NCI-H82 (cell line): ENCODE measurements at regions not wholly inside any gene's neighbourhood (a gene's known extent, or its start where the extent isn't known, plus 50 kb on each side); places are given as distances from the start of the nearest gene placed in this dataset.
"Not testable (repeated sequence)": the region's sequence is repeated elsewhere in the genome, so short reads cannot be mapped to it uniquely, and the experiment has no call there.

Experiments used
- DNase-seq: peaks from one replicate; lab custom pipeline; 2025; lab: John Stamatoyannopoulos, UW

DNA sequence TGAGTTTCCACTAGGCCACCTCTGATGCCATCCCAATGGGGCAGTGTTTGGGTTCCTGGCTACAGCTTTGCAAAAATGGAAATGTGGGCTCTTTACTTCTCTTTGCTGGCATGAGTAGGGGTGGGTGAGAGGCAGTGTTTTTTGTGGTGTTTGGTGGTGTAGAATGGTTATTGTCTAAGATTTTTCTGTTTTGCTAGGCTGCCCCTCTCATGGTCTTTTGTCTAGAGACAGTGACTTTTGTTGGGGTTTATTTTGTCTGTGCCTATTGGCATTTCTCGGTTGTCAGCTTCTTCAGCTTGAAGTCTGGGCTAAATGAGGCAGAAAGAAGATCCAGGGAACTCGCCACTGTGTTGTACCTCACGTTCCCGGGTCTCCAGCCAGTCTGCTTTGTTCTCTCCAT is 112.1 kb downstream of the CENPF start:
- DNase-seq = no peak

DNA sequence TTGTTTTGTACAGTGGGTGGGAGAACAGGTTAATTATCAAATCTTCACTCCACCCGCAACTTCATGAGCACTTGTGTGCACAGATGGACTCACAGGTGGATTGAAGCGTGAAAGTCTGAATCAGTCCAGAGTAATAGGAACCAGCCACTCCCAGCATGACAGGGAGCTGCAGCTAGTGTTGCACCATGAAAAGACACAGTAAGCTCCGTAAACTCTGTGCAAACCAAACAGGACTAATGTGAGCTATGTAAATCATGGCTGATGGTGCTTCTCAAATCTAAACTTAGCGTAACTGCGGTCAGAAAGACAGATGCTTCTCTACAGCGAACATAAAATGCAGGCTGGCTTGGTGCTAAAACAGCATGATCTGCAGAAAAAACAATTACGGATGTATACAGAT is 114.4 kb downstream of the CENPF start:
- no peak for DNase-seq

DNA sequence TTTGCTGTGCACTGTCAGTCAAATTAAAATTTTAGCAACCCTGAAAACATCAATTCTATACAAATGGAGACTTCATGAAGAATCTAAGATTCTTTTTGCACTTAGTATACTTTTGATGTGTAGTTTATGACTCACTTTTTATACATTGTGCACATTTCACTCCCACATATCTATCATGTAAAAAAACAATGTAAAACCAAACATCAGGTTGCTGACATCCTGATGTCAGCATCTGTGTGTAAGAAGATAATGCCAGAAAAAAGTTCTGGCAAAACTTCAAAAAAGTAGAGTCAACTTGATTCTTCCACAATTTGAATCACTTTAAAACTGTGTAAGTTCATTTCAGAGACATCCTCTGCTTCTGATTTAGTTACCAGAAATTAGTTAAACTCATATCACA is 115.7 kb downstream of the CENPF start:
- no peak for DNase-seq

DNA sequence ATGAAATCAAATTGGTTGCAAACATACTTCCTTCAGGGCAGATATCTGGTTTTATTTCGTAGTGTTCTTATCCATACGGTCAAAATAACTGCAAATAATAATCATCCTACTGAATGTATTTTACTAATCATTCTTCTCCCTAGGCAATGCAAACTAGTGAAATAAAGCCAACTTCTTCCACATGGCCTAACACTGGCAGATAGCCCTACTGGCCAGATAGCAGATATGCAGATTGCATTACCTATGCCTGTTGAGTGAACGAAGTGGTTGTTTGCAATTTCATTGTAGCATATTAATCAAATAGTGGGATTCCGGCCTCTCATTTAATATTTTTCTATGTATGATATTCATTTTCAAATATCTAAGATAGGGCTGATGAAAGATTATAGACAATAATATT is 116.2 kb downstream of the CENPF start:
- DNase-seq = peak; percentile 15

DNA sequence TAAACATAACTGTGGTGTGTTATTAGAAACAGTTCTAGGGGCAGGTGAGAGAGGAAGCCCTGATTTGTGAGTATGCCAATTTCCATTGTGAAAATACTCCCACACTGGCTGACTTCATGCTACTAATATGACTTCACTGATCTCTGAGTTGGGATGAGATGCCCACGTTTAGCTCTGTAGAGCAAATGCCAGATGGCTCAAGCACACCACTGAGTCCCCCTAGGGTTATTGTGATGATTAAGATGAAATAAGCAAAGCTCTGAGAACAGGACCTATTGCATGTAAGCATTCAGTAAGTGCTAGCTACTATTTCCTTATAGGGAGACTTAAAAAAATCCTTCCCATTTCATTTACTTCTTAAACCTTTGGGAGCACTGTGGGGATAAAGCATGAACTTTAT is 117.6 kb downstream of the CENPF start:
- peak; percentile 17 for DNase-seq

DNA sequence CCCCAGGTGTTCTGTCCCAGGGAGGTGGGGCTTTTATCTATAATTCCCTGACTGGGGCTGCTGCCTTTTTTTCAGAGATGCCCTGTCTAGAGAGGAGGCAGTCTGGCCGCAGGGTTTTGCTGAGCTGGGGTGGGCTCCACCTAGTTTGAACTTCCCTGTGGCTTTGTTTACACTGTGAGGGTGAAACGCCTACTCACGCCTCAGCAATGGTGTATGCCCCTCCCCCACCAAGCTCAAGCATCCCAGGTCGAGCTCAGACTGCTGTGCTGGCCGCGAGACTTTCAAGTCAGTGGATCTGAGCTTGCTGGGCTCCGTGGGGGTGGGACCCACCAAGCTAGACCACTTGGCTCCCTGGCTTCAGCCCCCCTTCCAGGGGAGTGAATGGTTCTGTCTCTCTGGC is 124.3 kb downstream of the CENPF start:
- no peak for DNase-seq

DNA sequence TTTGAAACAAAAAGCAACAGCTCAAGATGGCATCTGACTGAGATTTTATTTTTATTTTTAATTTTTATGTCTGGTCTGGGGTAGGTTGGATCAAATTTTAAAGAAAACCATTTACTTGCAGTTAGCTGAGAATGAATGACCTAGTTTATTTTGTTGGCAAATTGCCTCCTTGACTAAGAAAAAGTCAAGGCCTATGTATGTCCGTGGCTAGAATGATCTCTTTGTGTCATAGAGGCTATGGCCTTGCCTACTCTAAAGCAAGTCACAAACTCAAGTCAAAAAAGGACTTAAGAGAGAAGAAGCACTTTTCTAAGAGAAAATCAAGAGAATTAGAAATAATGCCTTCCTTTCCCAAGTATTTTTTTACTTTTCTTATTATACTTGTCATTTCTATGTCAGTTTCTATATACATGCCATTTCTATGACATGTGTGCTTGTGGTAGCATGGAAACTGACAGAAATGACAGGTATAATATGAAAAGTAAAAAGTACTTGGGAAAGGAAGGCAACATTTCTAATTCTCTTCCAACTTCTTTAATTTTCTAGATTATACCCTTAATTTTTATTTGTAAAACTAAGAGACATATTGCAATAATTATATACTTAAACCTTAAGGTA is 136.7 kb downstream of the CENPF start:
- no peak for DNase-seq

DNA sequence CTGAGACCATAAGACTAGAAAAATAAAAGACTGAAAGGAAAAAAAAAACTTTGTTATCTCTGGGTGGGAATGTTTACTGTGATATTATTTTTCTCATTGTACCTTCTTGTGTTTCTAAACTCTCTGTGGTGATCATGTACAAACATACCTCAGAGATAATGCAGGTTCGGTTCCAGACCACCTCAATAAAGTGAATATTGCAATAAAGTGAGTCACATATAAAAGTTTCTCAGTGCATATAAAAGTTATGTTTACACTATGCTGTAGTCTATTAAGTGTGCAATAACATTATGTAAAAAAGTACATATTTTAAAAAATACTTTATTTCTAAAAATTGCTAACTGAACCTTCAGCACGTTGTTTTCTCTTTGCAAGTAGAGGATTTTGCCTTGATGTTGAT is 137.5 kb downstream of the CENPF start:
- DNase-seq = no peak

DNA sequence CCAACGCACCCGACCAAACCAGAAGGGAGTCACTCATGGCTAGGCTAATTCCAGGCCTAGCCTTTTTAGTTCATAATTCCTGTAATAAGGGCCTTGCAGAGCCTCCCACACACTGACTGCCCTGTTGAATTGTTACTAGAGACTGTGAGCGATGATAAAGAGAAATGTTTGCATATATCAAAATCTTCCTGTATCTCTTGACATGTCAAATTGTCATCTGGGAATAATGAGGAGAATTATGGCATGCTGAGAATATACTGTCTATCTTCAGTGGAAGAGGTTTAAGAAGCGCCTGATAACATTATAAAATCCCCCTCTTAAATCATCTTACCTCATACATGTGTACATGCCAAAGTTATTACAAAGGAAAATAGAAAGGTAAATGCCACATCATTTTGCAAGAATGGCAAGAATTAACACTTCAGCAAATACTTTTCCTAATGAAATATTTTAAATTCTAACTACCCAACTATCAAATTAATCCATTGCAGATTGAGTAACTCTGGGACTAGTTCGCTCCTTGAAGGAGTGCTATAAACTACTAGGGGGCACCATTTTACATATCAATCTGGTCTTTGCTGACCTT is 144.1 kb downstream of the CENPF start:
- DNase-seq = no peak

DNA sequence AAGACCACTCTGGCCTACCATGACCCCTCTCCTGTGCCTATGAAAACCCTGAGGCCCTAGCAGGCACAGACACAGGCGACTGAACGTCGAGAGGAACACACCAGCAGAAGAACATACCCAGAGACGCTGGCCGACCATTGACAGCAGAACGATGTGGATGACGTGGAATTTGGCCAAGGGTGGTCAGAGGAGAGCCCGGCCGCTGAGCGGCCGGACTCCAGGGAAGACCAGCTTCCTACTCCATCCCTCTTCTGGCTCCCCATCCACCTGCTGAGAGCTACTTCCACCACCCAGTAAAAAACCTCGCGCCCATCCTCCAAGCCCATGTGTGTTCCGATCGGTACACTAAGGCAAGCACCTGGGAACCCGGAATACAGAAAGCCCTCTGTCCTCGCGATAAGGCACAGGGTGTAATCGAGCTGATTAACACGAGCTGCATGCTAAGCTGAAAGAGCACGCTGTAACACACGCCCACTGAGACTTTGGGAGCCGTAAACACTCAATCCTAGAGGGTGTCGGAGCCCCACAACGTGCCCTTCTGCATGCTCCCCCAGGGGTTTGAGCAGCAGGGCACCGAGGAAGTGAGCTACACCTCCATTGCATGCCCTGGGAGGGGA is 150.3 kb downstream of the CENPF start:
- no peak for DNase-seq

DNA sequence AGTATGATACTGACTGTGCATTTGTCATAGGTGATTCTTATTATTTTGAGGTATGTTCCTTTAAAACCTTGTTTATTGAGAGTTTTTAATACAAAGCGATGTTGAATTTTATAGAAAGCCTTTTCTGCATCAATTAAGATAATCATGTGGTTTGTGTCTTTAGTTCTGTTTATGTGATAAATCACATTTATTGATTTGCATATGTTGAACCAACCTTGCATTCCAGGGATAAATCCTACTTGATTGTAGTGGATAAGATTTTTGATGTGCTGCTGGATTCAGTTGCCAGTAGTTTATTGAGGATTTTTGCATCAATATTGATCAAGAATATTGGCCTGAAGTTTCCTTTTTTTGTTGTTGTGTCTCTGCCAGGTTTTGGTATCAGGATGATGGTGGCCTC is 158.0 kb downstream of the CENPF start:
- DNase-seq = no peak

DNA sequence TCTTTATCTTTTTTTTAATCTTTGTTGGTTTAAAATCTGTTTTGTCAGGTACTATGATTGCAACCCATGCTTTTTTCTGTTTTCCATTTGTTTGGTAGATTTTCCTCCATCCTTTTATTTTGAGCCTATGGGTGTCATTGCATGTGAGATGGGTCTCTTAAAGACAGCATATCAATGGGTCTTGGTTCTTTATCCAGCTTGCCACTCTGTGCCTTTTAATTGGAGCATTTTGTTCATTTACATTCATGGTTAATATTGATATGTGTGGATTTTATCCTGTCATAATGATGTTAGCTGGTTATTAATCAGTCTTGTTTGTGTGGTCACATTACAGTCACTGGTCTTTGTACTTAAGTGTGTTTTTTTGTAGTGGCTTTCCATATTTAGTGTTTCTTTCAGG is 159.9 kb downstream of the CENPF start:
- DNase-seq = no peak

DNA sequence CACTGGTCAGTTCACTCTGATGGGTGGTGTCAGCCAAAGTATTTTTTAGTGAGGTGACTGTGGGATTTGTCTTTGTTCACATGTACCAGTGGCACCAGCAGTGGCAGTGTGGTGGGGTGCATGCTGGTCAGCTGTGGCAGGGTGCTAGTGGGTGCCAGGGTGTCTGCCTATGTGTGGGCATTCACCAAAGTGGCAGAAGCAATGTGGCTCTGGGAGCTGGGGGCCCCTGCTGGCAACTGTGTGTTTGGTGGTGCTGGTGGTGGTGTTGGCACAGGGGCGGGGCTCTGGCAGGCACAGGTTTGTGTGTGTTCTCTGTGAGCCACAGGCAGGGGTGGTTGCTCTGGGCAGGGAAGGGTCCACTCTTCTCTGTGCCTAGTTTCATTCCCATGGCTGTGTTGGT is 161.5 kb downstream of the CENPF start:
- DNase-seq = no peak

DNA sequence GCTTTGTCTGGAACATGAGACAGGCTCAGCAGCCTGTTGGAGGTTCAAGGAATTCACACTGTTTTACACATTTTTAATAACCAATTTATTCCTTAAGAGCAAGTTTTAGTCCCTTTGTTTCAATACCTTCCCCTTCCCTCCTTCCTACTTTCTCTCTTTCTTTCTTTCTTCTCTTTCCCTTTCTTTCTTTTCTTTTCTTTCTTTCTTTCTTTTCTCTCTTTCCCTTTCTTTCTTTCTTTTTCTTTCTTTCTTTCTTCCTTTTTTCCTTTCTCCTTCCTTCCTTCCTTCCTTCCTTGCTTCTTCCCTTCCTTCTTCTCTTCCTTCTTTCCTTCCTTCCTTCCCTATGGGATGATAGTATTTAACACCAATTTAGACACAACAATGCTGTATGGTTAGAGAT is 164.2 kb downstream of the CENPF start:
- no peak for DNase-seq

DNA sequence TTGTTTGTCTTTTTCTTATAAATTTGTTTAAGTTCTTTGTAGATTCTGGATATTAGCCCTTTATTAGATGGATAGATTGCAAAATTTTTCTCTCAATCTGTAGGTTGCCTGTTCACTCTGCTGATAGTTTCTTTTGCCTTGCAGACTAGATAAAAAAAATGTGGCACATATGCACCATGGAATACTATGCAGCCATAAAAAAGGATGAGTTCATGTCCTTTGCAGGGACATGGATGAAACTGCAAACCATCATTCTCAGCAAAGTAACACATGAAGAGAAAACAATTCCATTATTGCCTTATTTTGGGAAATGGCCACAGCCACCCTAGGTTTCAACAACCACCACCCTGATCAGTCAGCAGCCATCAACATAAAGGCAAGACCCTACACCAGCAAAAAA is 166.7 kb downstream of the CENPF start:
- not testable (repeated sequence) for DNase-seq

DNA sequence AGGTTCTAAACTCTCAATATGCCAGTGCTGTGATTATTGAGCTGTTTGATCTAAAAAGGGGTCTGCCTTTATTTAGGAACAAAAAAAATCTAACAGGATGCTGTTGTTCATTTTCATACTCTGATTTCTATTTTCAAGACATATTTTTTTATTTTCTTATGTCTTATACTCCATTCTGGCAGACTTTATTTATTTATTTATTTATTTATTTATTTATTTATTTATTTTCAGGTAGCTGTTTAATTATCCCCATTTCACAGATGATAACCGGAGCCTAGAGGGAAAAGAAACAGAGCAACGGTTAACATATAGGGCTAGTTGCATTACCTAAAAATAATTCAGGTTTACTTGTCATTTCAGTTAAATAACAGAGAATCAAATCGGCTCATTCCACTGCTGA is 174.4 kb downstream of the CENPF start:
- no peak for DNase-seq

DNA sequence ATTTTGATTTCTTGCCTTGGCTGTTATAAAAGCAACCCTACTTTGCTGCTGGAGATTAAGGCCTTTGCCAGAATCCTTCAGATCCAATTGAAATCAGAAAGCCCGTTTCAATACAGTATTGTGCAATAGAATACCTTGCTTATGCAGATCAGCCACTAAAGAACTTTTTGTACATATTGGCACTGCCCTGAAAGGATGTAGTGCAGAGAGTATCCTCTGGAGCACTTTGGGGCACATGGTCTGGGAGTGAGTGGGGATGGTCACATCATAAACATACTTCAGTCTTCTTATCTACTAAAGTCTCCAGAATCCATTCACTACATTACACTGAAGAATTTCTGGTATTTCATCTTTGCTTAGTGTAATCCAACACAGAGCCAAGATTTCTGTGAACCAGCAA is 189.0 kb downstream of the CENPF start:
- no peak for DNase-seq

DNA sequence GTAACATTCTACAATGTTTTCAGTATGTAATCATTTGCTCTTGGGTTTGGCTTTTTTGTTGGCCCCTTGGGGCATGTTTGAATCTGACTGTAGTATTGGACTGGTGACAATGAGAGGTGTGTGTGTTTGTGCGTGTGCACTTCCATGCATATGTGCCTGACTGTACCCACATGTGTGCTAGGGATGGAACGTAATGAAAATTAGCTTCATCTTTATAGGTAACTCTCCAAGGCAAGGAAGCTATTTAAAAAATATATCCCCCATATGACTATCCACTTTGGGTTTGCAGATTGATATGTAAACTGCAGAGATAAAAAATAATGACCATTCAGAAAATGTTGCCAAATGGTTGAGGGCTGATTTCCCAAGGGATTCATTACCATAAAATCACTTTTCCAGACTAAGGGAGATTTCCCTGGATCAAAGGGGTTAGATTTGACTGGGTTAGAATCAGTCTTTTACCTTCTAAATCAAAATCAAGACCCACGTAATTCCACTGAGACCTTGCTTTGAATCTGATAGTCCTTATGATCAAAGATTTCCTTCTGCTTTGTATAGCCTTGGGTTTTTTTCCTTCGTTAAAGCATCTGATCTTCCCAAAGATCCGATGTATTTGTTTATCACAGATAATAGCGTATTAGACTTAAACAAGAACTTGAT is 189.7 kb downstream of the CENPF start:
- no peak for DNase-seq

DNA sequence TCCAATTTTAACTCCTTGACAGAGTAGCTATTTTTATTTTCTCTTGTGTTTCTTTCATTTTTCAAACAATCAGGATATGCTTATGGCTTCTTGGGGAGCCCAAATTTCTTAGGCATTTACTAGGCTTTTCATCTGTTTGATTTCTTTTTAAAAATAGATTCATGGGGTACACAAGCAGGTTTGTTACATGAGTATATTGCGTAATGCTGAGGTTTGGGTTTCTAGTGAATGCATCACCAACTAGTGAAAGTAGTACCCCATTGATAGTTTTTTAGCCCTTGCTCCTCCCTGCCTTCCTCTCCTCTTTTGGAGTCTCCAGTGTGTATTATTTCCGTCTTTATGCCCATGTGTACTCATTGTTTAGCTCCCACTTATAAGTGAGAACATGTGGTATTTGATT is 190.7 kb downstream of the CENPF start:
- no peak for DNase-seq

DNA sequence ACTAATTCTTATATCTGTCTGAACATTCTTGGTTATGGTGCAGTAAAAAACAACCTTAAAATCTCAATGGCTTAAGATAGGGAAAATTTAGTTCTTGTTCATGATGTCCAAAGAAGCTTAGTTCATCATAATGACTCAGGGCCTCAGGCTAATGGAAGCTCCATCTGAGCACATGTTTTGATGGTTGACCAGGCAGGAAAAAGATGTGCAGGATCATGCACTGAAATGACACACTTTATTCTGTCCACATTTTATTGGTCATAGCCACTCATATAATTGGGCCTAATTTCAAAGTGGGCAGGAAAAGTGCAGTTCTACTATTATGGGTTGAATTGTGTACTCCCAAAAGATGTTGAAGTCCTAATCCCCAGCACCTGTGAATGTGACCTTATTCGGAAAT is 198.2 kb downstream of the CENPF start:
- DNase-seq = no peak

DNA sequence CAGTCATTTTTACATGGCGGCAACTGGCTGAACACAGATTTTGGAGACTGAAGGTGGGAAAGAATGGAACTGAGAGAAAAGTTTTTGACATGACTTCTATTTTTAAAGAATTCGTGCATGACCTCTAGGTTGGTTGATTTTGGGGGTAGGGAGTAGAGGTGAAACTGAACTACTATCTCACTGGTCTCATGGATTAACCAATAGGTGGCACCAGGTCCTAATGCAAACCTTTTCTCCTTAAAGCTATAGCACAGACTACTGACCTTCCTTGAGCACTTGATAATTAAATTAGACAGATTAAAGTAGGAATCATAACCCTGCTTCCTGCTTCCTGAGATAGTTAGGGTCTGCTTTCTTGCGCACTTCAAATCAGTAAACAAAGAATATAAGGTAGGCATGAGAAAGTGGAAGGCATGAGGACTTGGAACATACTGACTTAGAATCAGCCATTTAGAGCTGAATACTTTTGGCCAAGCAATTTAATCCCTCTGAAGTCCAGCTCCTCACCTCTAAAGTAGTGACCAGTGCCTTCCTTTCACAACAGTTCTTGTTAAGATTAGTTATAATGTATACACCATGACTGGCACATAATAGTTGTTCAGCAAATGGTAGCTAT is 206.0 kb downstream of the CENPF start:
- DNase-seq = peak; percentile 84

DNA sequence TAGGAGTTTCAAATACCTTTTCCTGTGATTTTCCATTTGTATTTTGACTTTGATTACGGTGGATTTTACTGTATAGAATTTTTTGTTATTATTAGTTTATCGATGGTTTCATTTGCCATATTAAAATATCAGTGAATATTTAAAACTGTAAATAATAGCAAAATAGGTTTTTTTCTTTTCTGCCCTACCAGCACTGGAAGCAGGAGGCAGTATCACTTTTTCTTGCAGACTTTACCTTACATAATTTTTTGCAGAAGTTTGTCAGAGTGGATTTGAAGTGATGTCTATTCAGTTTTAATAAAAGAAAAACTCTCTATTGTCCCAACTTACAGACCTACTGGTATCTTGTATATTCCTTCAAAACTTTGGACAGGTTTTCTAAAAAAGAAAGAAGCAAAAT is 213.6 kb downstream of the CENPF start:
- DNase-seq = no peak
